GM23248 (cell line): ENCODE measurements at regions not wholly inside any gene's neighbourhood (a gene's known extent, or its start where the extent isn't known, plus 50 kb on each side); places are given as distances from the start of the nearest gene placed in this dataset.

ENCODE experiments used
- EZH2 ChIP-seq: fragments of 200-600 bp; sonication (generic); IDR thresholded peaks from 2 replicates; pipeline ENCODE4 v1.6.1; 2018; ENCODE audit warnings: antibody characterized with exemption, mild to moderate bottlenecking; ENCODE audit not compliant: insufficient read depth, poor library complexity, severe bottlenecking
- EZH2phosphoT487 ChIP-seq: fragments of 200-600 bp; sonication (generic); IDR thresholded peaks from 2 replicates; pipeline ENCODE4 v1.6.1; 2018; ENCODE audit warnings: antibody characterized with exemption, moderate library complexity, mild to moderate bottlenecking, low read depth; ENCODE audit not compliant: insufficient read depth

- TF ChIP-seq EZH2: no peak
- TF ChIP-seq EZH2phosphoT487: no peak
Measured at GRCh38 chr3:153001210-153002078, 160.6 kb upstream of the RAP2B start.
